ENCODE measurements at regions not wholly inside any gene's neighbourhood (a gene's known extent, or its start where the extent isn't known, plus 50 kb on each side); places are given as distances from the start of the nearest gene placed in this dataset.

DNA sequence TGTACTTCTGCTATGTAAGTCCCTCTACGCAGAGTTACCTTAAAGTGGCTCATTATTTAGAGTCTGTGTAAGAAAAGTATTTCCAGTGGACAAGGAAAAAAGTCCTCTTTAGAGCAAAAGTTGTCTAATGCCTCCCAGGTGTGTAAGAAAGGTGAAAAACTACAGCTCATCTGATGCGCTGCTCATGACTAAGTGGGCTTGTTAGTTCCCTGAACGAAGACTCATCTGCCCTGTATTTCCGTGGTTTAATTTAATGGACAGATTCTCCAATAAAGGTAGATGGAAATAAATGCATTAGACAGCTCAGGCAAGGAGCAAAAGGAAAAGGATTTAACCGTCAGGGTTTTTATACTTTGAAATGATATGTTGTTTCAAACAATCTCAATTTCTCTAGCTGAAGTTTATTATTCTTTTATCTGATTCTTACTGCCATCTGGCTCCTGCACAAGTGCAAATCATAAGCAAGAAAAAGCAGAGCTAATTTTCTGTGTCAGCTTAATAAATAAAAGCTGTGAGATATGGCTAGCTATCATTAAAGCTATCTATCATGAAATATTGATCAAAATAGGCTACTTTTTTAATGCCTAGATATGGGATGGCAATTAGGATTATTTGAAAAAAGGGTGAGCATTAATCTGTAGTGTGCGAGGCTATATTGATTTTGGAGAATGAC is 73.7 kb upstream of the PCDH9 start:
- TF ChIP-seq EZH2 (IDR thresholded peaks at IDR 0.05; ENCODE audit: insufficient read depth, poor library complexity, severe bottlenecking) (no peak), EZH2phosphoT487 (IDR thresholded peaks at IDR 0.05; ENCODE audit: insufficient read depth, low read depth) (no peak)

Measured in GM23248 (cell line).